Astrocyte (in vitro differentiated cells and primary cell): ENCODE measurements at regions not wholly inside any gene's neighbourhood (a gene's known extent, or its start where the extent isn't known, plus 50 kb on each side); places are given as distances from the start of the nearest gene placed in this dataset.

Experiments
- CTCF ChIP-seq: IDR thresholded peaks from 2 replicates; pipeline ENCODE4 v1.5.1; 2011; ENCODE audit warnings: low read depth, mild to moderate bottlenecking, inconsistent platforms, low read length, moderate library complexity; ENCODE audit not compliant: insufficient read depth
- EZH2 ChIP-seq: IDR thresholded peaks from 2 replicates; pipeline ENCODE4 v1.6.1; 2012; ENCODE audit warnings: mild to moderate bottlenecking, low read length, inconsistent platforms; ENCODE audit not compliant: insufficient read depth

- TF ChIP-seq CTCF (no peak), EZH2 (no peak)
These were observed 475.6 kb upstream of the ZWINT start for GRCh38 chr10:56836659-56837058.
